GM12892 (cell line): ENCODE measurements at regions not wholly inside any gene's neighbourhood (a gene's known extent, or its start where the extent isn't known, plus 50 kb on each side); places are given as distances from the start of the nearest gene placed in this dataset.

Experiments
- POLR2A ChIP-seq: IDR thresholded peaks from 2 replicates; pipeline ENCODE4 v1.6.1; 2011; ENCODE audit warnings: low read depth, low read length, control low read depth
- POLR2AphosphoS5 ChIP-seq: IDR thresholded peaks from 2 replicates; pipeline ENCODE4 v1.6.1; 2011; ENCODE audit warnings: low read depth, low read length, control low read depth

DNA sequence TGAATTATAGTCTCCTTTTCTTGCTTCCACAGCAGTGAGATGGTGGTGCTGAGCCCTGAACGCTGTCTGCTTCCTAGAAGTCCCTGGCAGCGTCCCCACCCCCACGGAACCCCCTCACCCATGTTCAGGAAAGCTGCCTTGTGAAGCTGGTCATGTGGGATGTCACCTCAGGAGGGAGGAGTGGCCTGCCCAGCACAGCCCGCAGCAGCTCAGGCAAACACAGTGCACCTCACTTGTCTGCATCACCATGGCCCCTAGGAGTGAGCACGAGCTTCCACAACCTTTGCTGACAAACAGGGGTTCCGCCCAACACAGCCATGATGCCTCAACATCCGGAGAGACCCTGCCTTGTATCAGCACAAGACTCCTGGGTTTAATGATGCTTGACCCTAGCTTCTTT, 508.9 kb downstream of the RPS24 start:
- TF ChIP-seq POLR2A = no peak
- no peak for TF ChIP-seq POLR2AphosphoS5
